CD1c-positive myeloid dendritic cell (primary cell): ENCODE measurements at regions not wholly inside any gene's neighbourhood (a gene's known extent, or its start where the extent isn't known, plus 50 kb on each side); places are given as distances from the start of the nearest gene placed in this dataset.

Experiments used
- DNase-seq: peaks from one replicate; pipeline ENCODE4 v3.0.0-alpha.2; 2016; ENCODE audit errors: extremely low spot score

GRCh38 chr4:3364634-3365314 is 72.0 kb downstream of the RGS12 start:
- no peak for DNase-seq

DNA sequence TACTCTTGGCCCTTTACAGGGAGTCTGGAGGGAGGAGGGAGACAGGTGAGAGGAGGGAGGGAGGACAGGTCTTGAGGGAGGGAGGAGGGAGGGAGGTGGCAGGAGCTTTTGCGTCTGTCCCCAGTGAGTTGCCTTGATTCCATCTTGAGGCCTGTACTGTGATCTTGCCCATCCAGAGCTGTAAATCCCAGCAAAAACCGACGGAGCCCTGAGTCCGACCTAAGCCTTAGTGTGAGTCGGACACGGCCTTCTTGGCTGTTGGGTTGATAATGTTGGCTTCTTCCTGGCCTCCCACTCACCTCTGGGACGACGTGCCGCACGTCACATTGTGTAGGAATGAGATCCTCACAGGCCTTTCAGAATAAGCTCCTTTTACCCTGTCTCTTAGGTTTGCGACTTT is 72.5 kb downstream of the RGS12 start:
- no peak for DNase-seq

DNA sequence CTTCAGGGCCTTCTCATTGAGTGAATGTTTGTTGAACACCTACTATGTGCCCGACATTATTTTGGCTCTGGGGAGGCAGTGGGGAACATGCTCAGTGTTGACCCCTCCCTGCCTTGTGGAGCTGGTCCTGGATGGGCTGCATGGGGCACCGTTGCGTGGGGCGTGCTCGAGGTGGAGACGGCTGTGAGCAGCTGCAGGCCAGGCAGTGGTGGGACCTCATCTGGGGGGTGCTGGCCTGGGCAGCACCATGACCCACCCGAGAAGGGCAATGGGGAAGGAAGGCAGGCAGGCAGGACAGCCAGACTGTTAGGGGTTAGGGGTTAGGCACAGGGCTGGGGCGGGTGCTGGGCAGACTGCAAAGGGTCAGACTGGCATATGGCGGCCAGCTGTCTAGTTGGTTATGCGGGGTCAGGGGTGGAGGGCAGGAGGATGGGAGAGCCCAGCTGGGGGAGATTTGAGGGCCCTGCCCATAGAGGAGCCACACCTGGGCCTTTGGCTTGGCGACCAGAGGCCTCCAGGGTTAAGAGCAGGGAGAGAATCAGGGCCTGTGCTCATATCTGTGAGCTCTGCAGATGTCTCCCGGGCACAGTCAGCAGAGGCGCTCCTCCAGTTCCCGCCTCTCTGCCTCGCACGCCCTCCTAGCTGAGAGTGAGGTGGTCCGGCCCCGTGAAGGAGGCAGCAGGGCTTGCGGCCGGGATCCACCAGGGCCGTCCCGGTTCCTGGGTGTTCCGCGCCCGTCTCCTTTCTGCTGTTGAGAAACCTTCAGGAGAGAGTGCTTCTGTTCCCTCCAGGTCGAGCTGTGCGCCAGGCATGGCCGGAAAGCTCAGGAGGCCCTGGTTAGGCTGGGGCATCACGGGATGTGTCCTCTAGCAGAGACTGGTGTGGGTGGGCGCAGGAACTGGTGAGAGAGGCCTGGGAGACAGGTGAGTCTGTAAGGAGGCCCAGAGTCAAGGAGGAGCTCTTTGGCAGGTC is 73.3 kb downstream of the RGS12 start:
- DNase-seq = no peak

DNA sequence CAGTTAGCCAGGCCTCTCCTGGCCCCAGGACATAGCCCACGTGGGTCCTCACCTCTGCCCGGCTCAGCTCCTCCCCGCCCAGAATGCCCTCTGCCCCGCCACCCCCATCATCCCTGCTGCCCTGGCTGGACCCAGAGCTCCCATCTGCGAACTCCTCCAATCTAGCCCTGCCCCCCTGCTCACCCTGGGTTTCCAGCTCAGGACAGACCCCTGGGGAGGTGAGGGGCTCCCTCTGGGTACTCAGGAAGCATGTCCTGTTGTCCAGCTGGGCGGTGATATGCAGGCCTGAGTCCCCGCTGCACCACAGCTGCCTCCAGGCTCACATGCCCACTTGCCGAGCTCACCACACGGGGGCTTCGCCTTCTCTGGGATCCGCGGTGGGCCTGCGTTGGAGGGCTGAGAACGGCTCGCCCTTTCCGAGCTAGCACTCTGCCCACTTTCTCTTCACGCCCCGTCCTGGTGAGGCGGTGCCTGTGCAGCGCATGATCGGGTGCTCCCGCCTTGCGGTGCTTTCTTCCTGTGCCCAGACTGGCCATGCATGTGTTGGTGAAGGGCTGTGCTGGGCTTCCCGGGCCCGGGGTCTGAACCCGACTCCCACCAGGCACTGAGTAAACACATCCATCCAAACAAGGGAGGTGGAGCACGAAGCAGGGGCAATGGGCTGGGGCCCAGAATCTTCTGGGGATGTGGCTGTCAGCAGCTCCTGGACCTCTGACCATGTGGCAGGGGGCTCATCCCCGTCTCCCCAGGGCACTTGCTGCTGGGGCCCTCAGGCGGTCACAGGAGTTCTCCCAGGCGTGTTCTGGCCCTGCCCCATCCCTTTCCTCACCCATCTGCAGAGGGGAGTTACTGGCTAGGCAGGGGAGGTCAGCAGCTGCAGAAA is 74.3 kb downstream of the RGS12 start:
- no peak for DNase-seq

DNA sequence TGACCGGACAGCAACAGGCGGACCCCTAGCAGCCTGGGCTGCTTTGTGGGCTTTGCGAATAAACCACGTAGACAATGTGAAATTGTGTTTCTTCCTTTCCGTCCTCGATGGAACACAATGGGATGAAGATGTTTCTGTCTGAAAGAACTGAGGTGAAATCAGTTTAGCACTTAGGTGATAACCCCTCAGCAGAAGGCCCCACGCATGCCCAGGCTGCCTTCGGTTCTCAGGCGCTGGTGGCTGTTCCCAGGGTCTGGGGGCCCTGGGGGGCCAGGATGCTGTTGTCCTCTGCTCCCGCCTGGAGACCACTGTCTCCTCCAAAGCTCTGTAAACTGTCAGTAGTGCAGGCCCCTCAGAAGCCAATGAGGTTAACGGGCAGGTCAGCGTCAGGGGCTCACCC is 73.9 kb upstream of the HGFAC start:
- DNase-seq = no peak

GRCh38 chr4:3368334-3368733 is 73.4 kb upstream of the HGFAC start:
- DNase-seq = no peak

DNA sequence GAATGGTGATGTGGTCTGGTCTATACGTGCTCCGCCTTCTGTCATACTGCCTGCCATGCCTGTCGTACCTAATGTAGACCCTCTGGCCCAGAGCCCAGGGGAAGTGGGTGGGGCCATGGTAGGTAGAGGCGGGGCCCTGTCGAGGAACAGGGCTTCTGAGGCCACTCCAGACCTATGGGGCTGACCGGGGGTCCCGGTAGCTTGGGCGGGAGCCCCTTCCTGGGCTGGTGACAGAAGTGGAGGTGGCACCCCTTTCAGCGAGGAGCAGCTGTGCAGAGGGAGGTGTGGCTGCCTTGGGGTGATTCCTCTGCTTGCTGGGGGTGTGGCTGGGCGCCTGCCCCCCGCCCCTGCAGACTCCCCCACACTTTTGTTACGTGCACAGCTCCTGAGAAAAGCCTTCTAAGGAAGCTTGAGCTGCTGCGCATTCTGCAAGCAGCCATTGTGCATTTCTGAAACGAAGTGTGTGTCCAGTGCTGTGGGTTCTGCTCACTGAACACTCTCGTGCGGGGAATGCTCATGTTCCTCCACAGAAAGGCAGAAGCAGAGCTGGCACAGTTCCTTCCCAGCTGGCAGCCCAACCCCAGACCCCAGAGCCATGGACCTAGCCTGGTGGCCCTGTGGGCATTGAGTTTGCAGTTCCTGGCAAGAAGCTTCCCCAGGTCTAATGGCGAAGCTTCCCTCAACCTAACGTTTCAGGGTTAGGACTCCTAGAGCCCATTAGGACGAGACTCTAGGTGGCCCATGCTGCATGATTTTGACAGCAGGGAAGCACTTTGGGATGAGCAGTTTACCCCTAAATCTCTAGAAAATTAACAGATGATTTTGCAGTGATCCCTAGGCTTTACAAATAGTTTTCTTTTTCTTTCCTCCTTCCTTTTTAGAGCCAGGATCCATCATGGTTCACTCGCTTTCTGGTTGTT is 72.7 kb upstream of the HGFAC start:
- DNase-seq = peak; percentile 70

- peak; percentile 96 for DNase-seq
These were observed 71.7 kb upstream of the HGFAC start for GRCh38 chr4:3369781-3370674.

DNA sequence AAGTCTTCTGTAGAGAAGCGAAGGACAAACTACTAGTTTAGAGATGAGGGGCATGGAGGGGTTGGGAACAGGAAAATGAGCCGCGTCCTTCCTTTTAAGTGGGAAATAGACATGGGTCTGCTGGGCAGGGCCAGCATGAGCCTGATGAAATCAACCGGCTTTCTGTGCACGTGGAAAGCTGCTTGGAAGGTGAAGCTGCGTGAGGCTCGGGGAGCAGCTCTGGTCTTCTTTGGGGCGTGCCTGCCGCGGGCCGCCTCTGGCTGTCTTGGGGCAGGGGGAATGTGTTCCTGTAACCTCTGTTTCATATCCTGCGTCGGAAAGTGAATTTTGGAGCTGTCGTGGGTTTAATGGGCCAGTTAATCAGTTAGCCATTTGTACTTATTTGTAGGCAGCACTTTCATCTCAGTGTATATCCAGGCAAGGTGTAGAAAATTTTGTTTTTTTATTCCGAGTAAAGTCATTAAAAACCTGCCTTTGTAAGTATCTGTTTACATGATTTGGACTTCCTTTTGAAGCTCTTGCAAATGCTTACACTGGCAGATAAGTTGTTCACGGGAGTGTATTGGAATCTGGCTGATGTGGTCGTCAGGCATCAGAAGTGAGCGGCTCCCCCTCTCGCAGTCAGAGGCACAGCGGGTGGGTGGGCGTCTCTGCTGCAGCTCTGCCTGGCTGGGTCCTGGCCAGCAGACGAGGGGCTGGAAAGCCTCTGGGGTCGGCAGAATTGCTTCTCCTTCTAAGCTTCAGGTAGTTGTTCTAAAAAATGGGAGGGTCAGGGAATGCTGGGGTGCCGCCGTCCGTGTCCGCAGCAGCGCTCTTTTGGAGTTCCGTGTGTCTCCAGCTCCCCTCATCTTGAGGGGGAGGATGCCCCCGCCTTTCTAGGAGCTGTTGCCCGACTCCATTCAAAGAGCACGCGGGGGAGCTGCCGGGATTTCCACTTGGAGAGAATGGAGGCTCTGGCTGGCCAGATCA is 70.5 kb upstream of the HGFAC start:
- peak; percentile 49 for DNase-seq

GRCh38 chr4:3372264-3372932 is 69.4 kb upstream of the HGFAC start:
- DNase-seq = no peak

DNA sequence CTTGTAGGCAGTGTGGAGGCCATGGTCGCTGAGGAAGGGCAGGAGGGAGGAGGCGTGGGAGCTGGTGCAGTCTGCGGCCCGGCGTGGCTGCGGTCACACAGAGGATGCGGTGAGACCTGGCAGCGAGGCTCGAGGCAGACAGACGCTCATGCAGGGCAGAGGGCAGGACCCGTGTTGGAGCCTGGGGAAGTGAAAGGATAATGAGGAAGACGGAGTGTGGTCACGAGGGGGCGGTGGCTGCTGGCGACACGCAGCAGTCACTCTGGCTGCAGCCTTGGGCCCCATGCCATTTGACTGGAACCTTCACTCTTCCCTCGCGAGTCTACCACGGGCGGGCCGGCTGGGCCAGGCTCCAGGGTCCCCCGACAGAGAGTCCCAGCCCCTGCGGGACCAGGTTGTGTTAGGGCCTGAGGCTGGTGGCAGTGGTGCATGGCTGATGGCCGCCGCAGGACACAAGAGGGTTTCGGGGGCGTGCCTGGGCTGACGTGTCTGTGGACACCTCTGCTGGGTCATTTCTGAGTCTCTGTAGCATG is 68.8 kb upstream of the HGFAC start:
- DNase-seq = peak; percentile 96

GRCh38 chr4:3373468-3373867 is 68.3 kb upstream of the HGFAC start:
- no peak for DNase-seq

GRCh38 chr4:3374011-3374645 is 67.6 kb upstream of the HGFAC start:
- DNase-seq = no peak

GRCh38 chr4:3374667-3375066 is 67.1 kb upstream of the HGFAC start:
- no peak for DNase-seq

DNA sequence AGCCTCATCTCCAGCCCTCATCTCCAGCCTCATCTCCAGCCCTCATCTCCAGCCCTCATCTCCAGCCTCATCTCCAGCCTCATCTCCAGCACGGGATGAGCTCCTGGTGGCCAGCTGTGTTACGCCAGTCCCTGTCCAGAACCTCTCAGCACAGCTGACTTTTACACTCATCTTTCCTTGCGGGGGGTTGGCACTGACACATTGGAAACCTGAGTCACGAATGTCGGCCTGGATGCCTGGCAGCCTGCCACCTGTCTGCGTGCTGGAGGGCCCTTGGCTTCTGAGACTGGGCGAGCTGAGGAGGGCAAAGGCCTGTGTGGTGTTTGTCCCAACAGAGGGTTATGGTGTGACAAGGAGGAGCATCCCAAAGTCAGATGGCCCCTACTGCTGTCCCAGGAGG is 66.1 kb upstream of the HGFAC start:
- no peak for DNase-seq

DNA sequence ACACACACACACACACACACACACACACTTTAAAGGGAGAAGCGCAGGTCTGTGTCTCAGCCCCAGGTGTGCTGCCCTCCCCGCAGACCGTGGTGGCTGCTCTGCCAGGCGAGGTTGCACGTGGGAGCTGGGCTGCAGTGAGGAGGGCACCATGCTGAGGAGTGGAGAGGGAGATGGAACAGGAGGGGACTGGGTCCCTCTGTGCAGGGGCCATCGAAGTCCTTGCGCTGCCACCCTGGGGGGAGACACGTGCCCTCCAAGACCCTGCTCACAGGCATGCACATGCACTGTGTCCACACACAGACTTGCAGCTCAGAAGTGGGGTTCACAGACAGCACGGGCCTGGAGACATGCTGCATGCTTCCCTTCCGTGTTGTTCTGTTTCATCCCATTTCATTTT is 65.5 kb upstream of the HGFAC start:
- DNase-seq = no peak

GRCh38 chr4:3377557-3377956 is 64.2 kb upstream of the HGFAC start:
- DNase-seq = no peak
